Activated CD8-positive, alpha-beta memory T cell treated with anti-CD3 and anti-CD28 coated beads for 1 hour (primary cell): ENCODE measurements at regions not wholly inside any gene's neighbourhood (a gene's known extent, or its start where the extent isn't known, plus 50 kb on each side); places are given as distances from the start of the nearest gene placed in this dataset.
"Not testable (repeated sequence)": the region's sequence is repeated elsewhere in the genome, so short reads cannot be mapped to it uniquely, and the experiment has no call there.

Experiments
- DNase-seq, 2 donors: peaks; one replicate each; pipeline ENCODE4 v3.0.0-alpha.2; 2020; ENCODE audit warnings: low read depth in 1 of 2; ENCODE audit errors: extremely low read depth in 1 of 2

- not testable (repeated sequence) for DNase-seq
These were observed 126.6 kb downstream of the FAM72C start for GRCh38 chr1:143845193-143845592.

- not testable (repeated sequence) for DNase-seq
These were observed 129.7 kb downstream of the FAM72C start for GRCh38 chr1:143842058-143842457.

DNA sequence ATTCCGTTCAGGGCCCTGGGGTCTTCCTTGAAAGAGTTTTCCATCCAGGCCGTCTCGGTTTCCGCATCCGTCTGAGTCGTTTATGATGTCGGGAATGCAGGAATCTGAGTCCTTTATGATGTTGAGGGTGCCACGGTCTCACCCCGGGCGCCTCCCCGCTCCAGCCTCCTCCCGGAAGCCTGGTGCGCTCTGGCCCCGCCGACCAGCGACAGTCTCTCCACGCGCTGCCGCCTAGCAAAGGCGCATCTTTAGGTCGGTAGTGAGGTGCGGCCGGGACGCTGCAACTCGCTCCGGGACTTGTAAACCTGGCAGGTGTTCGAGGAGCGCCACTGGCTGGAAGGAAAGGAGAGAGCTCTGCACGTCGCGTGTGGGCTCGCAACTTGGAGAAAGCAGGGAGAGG is 132.6 kb downstream of the FAM72C start:
- not testable (repeated sequence) for DNase-seq

- not testable (repeated sequence) for DNase-seq
These were observed 133.2 kb downstream of the FAM72C start for GRCh38 chr1:143838598-143838929.

- not testable (repeated sequence) for DNase-seq
These were observed 133.7 kb downstream of the FAM72C start for GRCh38 chr1:143837924-143838597.

DNA sequence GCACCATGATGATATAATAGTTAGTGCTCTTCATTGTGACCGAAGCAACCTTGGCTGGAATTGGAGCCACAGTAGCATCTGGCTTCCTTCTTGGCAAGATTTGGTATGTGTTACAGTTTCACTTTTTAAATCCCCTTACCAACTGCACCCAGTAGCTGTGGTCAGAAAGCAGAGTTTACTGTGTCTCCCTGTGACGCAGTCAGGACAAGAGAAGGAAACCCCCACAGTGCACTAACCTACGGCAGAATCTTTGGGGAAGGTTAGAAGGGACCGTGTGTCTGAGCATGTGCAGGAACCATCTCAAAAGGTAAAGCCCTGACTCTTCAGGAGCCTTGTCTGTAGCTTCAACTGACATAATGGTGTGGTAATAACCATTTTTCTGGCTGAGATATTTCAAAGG is 138.4 kb downstream of the FAM72C start:
- not testable (repeated sequence) for DNase-seq

- DNase-seq, result not testable (repeated sequence)
These were observed 139.4 kb downstream of the FAM72C start for GRCh38 chr1:143832379-143832716.

DNA sequence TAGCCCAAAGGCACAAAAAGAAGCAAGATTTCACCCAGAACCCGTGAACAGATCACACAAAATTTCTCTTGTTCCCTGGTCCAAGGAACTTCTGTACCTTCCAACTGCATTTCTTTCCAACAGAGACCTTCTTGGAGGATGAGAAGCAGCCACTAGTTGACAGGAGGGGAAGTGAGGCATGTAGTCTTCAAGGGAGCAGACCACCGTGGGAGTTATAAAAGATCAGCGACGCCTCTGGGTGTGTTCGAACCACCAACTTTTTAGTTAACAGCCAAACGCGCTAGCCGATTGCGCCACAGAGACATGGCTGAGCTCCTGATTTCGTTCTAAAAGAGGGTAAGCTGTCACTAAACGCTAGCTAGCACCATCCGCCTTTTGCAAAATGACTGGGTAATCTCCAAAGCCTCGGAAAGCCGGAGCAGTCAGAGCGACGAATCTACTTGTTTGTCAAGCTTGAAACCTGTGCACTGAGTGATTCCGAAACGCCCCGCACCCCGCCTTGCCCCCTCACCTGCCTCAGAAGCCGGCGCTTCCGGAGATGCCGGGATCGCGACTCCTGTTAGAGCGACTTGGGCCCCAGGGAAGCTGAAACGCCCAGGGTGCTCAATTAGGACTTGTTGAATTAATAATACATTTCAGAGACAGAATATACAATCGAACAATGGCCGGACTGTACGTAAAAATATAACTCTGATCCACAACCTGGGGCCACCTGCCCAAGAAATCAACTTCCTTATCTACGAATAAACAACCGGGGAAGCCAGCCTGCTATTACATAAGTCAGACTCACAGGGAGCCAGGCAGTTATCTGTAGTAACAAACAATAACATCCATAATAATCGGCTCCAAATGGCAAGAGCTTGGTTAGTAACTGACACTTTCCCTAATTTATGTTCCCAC is 140.1 kb downstream of the FAM72C start:
- DNase-seq, result not testable (repeated sequence)

DNA sequence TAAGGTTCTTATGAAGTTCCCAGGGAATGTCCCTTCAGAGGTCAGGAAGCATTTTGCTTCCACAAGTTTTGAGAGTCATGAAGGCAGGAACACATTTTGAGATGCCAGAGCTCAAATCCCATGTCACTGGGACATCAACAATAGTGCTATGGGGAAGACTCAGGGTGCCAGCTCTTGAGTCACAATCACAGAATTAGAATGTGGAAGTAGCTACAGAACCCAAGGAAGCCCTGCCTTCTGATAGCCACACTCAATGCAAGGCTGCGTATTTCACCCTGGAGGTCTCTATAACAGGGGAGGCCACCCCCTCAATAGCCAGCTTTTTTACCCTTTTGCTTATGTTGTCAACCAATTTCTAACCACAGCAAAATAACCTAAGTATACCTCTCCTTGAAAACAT is 145.6 kb downstream of the FAM72C start:
- not testable (repeated sequence) for DNase-seq

DNA sequence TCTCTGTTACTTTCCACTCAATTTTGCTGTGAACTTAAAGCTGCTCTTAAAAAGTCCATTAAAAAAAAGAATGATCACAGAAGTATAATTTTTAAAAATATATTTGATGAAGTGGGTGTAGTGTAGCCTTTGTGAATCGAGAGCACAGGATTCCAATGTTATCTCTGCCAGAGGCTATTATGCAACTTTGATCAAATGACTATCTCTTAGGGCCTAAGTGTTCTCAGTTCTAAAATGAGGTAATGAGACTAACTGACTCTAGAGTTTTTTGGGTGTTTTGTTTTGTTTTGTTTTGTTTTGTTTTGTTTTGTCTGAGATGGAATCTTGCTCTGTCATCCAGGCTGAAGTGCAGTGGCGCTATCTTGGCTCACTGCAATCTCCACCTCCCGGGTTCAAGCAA is 147.5 kb downstream of the FAM72C start:
- DNase-seq, result not testable (repeated sequence)

DNA sequence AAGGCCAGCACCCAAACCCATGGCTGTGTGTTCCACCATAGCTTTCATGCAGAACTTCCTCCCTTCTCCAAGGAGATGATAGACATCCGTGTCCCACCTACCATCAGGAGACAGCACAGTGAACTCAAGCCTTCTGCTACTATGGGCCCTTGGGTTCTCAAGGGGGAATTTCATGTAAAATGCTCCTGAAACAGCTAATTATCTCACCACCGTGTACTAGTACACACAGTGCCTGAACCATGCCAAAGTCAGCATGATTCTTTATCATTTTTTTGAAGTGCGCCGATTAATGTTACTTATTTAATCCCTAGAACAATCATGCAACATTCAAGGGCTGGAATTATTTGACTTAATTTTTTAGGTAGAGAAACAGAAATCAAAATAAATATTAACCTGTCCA is 151.7 kb downstream of the FAM72C start:
- not testable (repeated sequence) for DNase-seq

- not testable (repeated sequence) for DNase-seq
These were observed 155.4 kb downstream of the FAM72C start for GRCh38 chr1:143816369-143816768.

- DNase-seq, result not testable (repeated sequence)
These were observed 166.4 kb downstream of the FAM72C start for GRCh38 chr1:143805374-143805773.

- DNase-seq, result not testable (repeated sequence)
These were observed 167.0 kb downstream of the FAM72C start for GRCh38 chr1:143804707-143805356.

DNA sequence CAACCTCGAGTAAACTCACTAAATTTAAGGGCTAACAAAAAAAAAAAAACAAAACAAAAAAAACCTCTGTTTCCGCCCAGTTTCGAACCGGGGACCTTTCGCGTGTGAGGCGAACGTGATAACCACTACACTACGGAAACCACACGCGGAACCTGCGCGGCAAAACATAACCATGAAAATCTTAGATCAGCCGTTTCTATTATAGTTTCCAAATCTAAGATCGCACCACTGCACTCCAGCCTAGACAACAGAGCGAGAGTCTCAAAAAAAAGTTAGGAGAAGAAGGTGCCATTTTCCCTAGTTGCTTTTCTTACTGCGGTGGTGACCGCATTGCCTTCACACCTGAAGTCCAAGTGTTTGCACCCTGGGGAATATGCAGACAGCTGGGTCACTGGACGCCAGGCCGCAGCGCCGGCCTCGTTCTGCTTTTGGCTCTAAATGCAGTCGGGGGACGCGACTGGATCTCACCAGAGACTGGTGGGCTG is 167.8 kb downstream of the FAM72C start:
- not testable (repeated sequence) for DNase-seq

DNA sequence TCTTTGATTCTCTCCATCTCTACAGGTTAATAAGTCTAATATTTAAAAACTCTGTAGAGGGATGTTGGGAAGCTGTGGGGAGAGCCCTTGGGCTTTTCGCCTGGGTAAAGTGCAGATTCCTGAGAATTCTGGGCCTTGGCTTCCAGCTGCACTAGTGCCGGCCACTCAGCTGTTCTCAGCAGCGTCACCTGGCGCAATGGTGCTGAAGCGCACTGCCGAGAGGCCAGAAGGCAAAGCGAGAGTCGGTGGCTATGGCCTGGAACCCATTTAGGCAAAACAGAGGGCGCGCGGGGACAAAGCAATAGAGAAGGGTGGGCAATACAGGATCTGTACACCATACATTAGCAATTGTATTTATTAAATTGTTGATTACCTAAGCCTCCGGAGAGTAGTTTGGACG is 168.7 kb downstream of the FAM72C start:
- DNase-seq, result not testable (repeated sequence)

DNA sequence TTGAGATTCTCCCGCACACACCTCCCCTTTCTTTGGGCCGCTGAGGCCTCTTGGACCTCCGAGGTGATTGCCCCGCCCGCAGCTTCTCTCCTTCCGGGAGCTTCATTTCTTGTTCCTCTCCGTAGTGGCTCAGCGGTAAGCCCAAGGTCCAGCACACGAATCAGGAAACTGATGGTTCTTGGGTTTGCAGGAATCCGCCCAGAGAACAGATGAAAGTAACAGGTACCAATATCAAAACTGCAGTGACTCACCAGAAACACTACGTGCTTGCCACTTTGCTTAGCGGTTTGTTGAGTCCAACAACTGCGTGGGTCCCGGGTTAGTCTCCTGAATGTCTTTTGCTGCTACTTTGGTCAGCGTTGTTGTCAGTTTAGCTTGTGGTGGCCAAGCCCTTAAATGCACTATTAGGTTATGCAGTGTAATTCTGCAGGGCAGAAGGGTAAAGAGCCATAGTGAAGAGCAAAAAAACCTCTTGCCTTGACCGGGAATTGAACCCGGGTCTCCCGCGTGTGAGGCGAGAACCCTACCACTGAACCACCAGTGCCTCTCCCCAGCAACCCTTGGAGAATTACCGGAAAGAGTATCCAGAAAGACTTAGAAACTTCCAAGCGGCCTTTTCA is 172.1 kb downstream of the FAM72C start:
- not testable (repeated sequence) for DNase-seq

- not testable (repeated sequence) for DNase-seq
These were observed 175.4 kb downstream of the FAM72C start for GRCh38 chr1:143796369-143796768.

DNA sequence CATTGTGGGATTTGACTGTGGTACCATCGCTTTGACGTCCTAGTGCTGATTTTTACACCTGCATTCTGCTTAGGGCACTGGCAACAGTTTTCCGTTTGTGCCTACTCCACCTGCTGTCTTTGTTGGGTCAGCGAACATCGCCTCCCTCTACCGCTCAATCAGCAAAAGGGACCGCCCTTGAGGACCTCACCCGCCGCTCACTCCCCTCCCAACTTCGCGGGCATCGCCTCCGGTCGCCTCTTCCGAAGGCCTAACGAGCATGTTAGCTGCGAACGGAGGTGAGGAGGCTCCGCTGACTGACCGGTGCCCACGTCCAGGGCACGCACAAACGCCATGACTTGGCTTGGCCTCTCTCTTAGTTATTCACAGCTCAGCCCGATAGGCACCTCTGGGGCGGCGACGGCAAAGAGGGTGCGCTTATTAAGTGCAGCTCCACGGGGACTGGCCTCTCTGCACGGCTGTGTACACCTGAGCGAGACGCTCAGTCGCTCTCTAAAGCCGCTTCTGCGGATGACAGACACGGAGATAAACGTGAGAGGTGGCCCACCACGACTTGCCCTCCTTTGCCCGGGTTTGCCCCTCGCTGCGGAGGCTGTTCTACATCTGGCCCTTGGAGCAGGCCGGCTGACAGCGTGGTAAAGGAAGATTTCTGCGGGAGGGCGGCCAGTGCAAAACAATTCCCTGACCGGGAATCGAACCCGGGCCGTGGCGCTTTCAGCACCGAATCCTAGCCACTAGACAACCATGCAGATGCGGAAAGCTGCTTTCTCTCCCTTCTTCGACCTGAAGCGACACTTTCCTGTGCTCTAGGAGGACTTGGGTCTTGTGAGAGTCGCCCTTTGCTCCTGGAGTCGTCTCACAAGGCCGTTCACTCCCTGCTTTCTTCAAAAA is 179.5 kb downstream of the FAM72C start:
- DNase-seq, result not testable (repeated sequence)

DNA sequence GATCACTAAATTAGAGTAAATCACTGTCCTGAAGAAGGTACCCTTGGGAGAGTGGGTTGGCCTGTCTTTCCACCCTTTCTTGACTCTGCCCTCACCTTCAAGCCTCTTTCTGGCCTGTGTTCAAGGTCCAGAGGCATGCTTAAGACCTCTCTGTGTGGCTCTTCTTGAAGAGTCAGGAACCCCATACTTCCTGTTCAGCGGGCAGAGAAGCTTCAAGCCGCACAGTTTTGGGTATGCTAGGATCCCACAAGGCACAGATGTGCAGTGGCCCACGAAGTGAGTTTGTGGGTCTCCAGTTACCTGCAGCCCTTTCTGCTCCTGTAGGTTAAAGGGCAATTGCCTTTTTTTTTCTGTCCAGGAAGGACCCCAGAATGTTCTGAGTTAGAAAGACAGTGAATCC is 185.4 kb downstream of the FAM72C start:
- DNase-seq, result not testable (repeated sequence)
